AML-193 (cell line): ENCODE measurements at regions not wholly inside any gene's neighbourhood (a gene's known extent, or its start where the extent isn't known, plus 50 kb on each side); places are given as distances from the start of the nearest gene placed in this dataset.

Experiments used
- DNase-seq, 2 experiments: peaks; one replicate each; lab custom pipeline; 2025; lab: John Stamatoyannopoulos, UW

DNA sequence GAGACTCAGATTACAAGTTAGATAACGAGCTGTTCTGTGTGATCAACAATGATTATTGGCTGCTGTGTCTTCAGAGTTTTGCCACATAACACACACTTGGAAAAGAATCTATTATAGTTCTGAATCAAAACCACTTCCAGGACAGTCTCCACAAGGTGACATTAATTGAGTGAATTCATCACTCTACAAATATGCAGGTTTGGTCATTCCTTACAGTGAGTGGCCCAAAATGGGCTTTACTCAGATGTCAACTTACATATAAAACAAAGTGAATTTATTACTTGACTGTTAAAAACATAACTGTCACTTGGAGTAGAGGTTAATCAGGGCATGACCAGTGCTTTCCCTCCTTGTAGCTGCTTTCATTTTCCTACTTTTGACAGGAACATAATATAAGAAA, 984.3 kb downstream of the REEP3 start:
- no peak for DNase-seq

DNA sequence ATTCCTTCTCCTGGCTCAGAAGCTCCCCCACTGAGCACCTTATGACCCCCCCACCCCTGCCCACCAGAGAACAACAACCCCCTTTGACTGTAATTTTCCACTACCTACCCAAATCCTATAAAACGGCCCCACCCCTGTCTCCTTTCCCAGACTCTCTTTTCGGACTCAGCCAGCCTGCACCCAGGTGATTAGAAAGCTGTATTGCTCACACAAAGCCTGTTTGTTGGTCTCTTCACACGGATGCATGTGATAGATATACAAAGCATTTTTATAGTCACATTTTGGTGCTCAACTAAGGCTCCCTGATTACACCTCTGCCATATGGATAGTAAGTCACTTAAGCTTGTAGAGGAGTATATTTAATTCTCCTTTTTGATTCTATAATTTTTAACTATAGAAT, 985.8 kb downstream of the REEP3 start:
- DNase-seq = no peak

DNA sequence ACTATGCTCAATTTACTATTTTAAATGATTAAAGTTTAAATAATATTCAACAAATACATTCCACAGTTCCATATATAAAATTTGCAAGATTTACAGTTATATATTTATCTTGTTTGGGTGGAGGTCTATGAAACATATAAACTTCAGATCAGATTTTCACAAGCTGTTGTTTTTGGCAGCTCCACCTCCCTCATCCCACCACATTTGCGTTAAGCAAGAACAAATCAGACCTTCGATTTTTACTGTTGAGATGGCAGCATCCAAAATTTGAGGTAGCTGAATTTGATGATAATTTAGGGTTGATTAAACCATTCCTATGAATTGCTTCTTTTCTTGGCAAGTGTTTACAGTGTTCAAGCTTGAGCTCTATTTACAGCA, 986.4 kb downstream of the REEP3 start:
- DNase-seq = no peak

DNA sequence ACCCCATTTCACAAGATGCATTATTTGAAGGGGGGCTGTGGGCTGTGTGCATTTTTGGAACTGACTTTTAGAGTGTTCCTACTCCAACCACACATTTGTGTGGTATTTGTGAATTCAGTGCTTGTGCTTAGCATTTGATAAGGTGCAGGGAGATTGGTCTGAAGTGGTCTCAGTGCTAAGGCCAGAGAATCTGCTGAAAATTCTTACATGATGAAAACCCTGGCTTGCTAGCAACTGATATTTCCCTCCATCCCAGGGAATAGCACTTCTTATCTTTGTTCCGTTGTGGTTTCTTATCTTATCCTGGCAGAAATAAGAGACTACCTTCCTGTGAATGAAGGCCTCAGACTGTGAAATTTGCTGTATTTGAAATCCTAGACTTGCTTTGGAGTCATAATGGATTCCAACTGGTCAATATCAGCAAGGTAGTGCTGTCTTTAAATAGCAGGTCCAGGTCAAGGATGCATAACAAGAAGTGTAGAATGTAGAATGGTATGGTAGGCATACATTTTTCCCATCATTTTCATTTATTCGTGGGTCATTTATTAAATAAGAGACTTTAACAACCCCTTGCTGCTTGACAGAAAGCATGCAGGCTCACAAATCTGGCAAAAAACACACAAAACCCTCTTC, 986.9 kb downstream of the REEP3 start:
- no peak for DNase-seq

DNA sequence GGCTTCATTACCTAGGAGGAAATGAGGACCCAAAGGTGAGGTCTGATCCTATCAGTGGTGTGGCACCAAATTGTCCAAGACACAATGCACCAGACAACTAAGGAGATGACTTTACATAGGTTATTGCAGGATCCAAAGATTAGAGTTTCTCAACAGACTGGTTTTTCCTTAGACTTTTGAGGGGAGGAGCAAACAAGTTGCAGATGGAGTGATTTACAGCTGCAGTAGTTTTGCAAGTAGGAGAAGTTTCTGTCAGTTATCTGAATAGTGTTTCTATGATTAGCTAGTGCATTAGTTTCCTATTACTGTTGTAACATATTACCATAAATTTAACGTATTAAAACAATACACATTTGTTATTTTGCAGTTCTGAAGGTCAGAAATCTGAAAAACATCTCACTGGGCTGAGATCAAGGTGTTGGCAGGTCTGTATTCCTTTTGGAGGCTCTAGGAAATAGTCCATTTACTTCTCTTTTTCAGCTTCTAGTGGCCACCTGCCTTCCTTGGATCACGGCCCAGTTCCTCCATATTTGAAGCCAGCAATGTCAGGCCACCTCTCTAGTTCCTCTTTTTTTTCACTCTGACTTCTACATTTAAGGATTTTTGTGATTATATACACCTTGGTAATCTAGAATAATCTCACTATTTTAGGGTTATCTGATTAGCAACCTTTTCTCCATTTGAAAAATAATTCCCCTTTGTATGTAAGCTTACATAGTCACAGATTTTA, 994.9 kb downstream of the REEP3 start:
- DNase-seq = no peak

DNA sequence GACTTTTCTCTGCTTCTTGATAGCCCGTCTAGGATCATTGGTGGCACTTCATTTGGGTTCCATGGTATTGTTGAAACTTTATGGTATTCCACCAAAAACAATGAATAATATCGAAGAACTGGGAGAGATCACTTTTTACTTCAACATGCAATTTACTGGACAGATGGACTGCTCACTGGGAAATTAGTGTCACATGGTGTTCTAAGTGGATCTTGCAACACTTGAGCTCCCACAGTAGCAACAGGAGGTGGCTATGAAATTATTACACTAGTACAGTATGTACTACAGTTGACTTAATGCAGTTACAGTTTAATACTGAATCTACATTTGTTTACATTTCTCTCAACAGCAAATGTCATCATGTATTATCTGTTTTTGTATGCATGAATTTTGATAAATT, 997.3 kb downstream of the REEP3 start:
- DNase-seq = no peak

DNA sequence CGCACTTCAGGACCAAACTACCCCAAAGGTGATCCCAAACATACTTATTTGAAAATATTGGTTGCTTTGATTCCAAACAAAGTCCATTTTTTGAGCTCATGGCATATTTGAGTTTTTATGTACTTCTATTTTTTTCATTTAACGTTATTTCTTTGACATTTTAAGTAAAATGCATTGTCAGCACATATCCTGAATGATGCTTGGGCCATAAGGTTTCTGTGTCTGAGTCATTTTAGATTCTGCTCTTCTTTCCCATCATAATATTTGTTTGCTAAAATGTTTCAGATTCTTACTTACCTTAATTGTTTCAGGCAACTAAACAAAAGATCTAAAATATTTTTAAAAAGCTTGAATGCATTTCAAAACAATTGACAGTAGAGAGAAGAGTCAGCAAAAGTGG, 998.2 kb downstream of the REEP3 start:
- DNase-seq = no peak

DNA sequence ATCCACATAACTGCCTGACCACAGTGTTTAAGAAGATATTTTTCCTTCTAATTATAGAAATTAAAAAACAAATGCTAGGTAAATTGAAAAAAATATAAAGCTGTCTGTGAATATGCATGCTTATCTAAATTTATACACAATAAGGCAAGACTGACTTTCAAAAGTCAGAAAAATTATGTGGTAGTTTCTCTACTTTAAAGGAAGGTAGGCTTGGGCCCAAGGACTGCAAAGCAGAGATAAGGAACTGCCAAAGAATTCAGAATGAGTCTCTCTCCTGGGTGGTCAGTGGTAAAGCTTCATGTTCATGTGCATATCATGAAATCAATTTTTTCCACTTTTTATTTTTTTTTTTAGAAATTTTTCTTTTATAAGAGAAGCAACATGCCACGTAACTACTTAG, 998.6 kb downstream of the REEP3 start:
- no peak for DNase-seq

DNA sequence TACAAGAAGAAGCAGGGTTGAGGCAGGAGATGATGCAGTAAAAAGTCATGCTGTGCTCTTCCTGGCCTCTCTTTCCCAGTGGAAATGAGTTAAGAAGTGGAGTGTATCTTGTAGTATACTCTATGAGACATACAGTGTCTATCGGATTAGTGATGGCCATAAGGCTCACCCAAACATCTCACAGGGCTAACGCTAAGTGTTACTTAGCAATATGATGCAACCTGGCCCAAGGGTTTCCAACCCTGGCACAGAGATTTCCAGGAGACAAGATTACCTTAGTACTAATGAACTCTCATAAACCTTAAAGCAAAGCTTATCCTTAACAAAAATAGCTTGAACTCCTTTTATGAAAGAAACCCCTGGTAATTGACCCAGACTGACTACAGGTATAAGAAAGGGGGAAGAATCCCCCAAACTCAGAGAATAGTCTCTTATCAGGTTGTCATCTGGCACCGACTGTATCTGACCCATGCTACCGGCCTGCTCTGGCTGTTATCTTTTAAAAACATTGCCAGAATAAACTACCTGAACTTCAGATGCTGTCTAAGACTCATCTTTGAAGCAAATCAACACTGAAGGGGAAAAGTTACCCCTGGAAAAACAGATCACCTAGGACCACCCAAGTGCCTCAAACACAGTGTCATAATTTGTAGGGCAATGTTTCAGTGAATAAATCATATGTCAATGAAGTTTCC, 1002.0 kb downstream of the REEP3 start:
- DNase-seq = no peak

DNA sequence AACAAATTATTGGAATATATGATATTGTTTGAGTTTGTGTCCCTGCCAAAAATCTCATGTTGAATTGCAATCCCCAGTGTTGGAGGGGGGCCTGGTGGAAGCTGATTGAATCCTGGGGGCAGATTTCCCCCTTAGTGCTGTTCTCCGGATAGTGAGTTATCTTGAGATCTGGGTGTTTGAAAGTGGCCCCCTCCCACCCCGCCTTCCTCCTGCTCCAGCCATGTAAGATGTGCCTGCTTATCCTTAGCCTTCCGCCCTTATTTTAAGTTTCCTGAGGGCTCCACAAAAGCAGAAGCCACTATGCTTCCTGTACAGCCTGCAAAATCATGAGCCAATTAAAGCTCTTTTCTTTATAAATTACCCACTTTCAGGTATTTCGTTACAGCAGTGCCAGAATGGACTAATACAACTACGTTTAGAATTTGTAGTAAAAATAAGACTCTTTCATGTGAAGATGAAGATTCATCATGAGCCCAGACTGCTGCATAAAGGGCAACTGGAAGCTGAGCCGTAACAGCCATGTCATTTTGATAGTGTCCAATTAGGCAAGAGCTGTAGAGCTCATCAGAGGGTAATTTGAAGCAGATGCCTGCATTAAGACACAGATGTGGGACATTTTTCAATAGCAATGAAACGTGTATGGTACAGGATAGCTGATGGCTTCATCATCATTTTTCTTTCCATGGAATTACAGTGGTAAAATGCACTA, 1007.2 kb downstream of the REEP3 start:
- no peak for DNase-seq

DNA sequence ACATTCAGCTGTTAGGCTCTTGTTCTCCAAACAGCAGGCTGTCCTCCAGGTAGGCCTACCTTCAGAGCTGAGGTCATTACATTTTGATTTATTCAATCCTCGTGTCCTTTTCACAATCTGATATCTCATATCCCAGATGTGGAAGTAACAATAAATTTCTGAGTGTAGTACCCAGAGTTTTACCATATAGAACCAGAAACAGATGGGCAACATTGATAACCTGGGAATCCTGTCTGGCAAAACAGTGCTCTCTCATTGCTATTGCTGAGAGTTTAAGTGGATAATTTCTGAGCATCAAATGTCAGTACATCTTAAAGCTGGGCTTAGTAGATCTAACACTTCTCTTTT, 1007.8 kb downstream of the REEP3 start:
- DNase-seq = no peak

DNA sequence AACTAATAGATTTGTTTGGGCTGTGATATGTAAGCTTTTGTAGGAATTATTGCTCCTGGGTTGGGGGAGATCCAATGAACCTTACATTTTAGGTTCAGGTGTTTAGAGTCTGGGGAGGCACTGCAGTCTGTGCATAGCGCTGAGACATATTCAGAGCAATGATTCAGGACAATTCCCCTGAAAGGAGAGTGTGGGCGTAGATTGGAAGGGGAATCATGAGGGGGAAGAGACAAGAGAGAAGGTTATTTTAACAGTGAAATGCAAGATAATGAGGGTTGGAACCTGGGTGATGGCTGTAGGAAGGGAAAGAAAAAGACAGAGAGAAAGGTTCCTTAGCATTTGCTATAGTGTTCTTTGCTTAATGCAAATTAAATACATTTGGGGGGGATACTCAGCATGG, 1013.4 kb downstream of the REEP3 start:
- DNase-seq = no peak

DNA sequence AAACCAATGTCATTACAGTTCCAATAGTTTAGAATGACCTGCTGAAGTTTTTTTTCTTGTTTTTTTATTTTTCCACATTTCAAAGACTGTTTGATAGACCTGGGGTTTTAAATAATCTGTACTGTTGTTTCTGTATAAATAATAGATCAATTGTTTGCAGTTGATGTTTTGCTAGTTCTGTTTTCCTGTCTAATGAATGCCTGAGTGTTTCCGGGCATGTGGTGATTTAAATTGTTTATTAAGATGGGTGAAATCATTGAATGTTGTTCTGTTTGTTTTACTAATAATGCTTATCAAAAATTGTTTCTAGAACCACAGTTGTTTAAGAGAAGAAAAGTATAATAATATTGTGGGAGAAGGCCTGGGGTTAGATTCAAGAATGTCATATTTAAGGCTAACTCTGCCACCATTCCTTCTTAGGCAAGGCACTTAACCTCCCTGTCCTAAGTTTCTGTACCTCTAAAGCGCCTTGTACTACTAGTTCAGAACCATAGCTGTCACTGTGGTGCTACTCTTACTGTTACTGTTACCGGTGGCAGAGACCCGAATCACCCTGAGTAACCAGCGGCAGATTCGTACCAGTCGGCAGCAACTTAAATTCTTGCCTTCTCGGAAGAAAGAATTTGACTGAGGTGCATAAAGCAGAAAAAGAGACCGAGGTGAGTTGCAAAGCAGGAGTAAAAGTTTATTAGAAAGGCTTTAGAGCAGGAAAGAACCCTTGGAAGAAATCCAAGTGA, 1014.1 kb downstream of the REEP3 start:
- no peak for DNase-seq

DNA sequence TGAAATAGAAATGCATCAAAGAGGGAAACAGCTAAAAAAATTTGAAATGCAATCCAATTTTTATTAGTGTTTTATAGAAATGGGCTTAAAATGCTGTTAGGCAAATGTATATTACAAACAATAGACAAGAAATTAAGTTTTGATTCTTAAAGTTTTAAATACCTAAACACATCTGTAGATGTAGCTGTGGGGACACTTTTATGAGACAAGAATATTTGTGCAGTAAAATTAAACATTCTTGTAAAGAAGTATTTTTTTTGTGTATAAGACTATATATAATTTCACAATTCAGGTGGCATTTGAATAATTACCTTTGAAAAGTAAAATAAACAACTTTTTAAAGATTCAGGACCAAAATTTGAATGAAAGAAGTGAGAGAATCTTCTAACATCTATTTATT, 1015.9 kb downstream of the REEP3 start:
- DNase-seq = no peak

DNA sequence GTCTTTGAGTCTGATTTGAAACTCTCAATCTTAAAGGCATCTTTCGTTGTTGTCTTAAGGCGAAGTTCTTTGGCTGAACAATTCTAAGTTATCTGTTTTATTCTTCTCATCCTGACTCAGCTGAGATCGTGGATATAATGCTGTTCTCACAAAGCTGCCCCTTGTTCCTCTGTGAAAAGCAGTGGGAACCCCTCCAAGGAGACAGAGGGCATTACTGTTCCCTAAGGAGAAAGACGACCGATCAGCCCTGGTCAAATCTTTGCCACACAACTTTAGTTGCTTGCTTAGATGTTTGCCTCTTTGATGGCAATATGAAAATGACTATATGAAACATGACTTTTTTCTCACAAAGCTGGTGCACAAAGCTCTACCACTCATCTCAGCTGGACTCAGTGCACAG, 1016.7 kb downstream of the REEP3 start:
- DNase-seq = no peak

DNA sequence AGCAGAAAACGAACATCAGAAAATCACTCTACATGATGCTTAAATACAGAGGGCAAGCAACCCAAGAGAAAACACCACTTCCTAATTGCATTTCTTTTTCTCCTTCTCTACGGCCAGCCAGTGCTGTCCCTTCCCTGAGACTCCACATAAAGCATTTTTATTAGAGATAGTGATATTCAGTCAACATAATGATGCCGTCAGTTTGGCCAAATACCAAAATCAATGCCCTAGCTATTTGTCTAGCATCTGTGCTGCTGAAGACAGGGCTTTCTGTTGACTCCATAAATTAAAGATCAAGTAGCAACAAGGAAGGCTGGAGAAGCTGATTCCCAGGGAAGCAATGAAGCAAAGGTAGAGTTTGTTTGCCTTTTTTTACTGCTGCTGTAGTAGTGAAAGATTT, 1024.9 kb downstream of the REEP3 start:
- no peak for DNase-seq

DNA sequence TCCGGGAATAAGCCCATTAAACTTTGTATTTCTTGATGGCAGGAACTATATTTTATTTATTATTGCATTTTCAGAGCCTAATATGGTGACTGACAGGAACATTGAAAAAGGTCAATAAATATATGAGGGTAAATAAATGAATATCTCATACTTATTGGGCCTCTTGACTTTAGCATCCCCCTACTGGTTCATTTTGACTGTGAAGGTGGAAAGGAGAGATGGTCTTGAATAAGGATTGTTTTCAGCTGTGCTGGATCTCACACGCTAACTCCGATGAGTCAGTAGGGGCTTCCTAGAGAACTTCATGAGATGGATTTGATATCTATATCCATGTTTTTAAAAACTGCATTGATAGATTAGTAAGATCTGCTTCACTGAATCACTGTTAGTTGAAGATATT, 1026.0 kb downstream of the REEP3 start:
- DNase-seq = no peak

DNA sequence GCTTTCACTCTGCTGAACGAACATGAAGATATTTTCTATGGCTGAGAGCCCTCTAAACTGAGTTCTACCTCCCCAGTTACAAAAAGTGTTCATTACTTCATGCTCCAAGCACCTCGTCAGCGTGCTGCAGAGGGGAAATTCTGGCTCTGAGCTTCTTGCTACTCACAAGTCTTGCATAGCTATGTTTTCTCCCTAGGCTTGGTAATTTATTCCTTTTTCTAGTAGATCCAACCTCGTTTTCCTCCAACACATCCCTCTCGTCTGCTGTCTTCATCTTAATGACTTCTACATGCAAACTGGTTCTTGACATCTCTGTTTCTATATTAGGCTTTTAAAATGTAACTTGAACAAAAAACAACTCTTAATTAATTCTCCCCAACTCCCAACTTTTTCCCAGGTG, 1034.5 kb downstream of the REEP3 start:
- no peak for DNase-seq

DNA sequence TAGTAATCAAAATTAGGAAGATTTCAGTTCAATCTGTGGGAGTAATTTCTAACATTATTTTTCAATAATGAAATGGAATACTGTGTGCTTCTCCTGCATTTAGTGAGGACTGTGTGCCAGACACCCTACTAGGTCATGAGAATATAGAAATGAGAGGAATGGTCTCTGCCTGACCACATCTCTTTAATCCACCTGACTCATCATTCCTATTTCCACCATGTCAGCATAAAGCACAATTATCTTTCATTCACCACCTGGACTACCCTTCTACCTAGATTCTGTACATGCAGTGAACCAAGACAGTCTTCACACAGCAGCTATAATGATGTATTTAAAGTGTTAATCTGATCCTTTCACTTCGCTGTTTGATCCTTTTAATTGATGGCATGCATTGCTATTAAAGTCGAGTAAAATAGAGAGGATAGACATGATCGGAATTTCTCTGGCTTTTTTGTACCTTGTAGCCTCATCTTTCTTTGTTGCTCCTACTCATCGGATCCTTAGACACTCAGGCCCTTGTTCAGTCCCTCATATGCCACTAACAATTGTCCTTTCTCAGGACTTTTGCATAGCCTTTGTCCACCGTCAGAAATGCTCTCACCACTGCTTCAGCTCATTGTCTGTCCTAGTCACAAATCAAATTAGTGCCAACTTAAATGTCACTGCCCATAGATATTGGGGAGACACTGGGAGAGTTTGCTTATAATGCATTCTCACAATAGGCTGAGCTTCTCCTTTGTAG, 1037.1 kb downstream of the REEP3 start:
- no peak for DNase-seq

DNA sequence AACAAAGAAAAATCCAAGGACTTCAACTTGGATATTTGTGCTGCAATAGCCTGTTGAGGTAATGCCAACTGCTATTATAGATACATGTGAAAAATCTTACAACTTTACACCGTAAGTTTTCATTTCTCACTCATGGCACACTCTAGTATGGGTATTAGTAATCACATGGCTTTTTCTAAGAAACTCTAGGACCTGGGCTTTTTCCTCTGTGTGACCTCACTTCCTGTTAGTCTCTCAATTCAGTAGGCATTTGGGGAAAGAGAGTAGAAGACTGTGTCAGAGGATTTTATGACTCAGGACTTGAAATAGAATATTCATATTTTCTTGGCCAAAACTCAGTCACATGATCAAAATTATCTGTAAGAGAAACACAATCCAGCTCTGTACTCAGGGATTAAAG, 1049.9 kb downstream of the REEP3 start:
- DNase-seq = no peak

DNA sequence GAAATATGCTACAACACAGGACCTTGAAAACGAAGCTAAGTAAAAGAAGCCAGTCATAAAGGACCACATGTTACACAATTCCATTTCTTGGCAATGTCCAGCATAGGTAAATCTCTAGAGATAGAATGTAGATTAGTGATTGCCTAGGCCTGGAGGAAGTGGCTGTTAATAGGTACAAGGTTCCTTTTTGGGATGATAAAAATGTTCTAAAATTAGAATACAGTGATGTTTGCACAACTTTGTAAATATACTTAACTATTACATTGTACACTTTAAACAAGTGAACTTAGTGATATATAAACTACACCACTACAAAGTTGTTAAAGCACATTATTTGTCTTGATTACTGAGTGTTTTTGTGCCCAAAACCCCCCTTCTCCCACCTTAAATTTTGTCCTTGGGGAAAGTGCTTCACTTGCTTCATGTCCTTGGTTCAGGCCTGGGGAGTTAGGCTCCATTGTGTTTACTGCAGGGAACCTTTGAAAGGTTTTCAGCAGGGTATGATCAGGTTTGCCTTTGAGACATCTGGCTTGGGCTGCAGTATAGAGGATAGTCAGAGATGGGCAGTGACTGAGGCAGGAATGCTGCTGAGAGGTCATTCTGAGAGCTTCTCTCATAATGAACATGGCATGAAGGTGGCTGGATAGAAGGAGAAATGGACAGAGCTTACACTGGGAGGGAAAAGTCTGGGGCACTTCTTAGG, 1052.6 kb downstream of the REEP3 start:
- no peak for DNase-seq
